ENCODE measurements at regions not wholly inside any gene's neighbourhood (a gene's known extent, or its start where the extent isn't known, plus 50 kb on each side); places are given as distances from the start of the nearest gene placed in this dataset.

DNA sequence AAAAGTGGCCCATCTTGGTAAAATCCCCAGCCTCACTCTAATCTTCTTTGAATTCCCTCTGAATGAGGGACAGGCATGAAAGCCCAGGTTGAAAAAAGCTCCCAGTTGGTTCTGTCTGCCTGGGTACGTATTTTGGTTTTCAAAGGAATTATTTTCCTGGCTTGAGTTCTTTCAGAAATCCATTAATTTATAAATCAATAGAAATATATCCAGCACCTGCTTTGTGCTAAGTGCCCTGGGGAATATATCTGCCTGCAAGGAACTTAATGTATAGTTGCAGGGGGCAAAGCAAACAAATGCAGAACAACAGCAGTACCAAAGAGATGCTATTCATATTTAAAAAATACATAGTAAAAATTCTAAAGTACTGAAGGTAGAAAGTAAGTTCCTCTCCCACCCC is 362.7 kb downstream of the REEP3 start:
- H3K4me1 ChIP-seq (ENCODE audit: insufficient read depth): no peaks in the 10 kb centered on the region
- DNase-seq (ENCODE audit: low spot score): no peak
- H2AFZ ChIP-seq: no peak overlapping the region
- H3K27ac ChIP-seq: no peak overlapping the region
- no peaks in the 10 kb centered on the region for H3K9me2 ChIP-seq (replicated peaks; ENCODE audit: insufficient read depth)
- TF ChIP-seq EZH2phosphoT487 (IDR thresholded peaks at IDR 0.05; ENCODE audit: low read depth, severe bottlenecking, unreplicated experiment): no peak
- TF ChIP-seq, protein P1, sequence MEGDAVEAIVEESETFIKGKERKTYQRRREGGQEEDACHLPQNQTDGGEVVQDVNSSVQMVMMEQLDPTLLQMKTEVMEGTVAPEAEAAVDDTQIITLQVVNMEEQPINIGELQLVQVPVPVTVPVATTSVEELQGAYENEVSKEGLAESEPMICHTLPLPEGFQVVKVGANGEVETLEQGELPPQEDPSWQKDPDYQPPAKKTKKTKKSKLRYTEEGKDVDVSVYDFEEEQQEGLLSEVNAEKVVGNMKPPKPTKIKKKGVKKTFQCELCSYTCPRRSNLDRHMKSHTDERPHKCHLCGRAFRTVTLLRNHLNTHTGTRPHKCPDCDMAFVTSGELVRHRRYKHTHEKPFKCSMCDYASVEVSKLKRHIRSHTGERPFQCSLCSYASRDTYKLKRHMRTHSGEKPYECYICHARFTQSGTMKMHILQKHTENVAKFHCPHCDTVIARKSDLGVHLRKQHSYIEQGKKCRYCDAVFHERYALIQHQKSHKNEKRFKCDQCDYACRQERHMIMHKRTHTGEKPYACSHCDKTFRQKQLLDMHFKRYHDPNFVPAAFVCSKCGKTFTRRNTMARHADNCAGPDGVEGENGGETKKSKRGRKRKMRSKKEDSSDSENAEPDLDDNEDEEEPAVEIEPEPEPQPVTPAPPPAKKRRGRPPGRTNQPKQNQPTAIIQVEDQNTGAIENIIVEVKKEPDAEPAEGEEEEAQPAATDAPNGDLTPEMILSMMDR (IDR thresholded peaks at IDR 0.05; ENCODE audit: poor library complexity): no peak
- H3K27me3 ChIP-seq: no peaks in the 10 kb centered on the region
- 88% methylated on average over 1 of the region's 1 CpG for WGBS (ENCODE audit: low lambda C conversion rate, missing lambda C conversion rate)
- H3K4me3 ChIP-seq: no peak overlapping the region
- H3K79me2 ChIP-seq: no peaks in the 10 kb centered on the region
- H3K4me2 ChIP-seq: no peak overlapping the region
- H4K20me1 ChIP-seq (ENCODE audit: insufficient read depth, poor library complexity, severe bottlenecking): no peaks in the 10 kb centered on the region
- no peaks in the 10 kb centered on the region for H3K9me3 ChIP-seq (ENCODE audit: low read depth)
- no peaks in the 10 kb centered on the region for H3K36me3 ChIP-seq (replicated peaks; ENCODE audit: insufficient read depth, low read depth)

DNA sequence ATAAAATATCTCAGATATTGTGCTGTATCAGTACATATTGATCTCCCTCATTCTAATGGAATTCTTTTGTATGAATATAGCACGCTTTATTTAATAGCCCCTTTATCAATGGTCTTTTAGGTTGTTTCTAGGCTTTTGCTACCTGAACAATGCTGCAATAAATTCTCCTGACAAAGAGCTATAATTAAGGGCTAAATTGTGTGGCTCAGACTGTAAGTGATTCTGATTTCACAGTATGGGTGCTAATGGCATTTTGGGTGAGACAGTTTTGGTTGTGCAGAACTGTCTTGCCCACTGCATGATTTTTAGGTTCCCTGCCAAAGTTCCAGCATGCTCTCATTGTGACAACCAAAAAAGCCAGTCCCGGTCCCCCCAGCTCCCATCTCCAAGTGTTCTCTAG is 363.2 kb downstream of the REEP3 start:
- no peak overlapping the region for H3K27ac ChIP-seq
- no peak overlapping the region for H3K4me2 ChIP-seq
- 79% methylated on average over 2 of the region's 2 CpGs for WGBS (ENCODE audit: low lambda C conversion rate, missing lambda C conversion rate)
- no peaks in the 10 kb centered on the region for H3K36me3 ChIP-seq (replicated peaks; ENCODE audit: insufficient read depth, low read depth)
- TF ChIP-seq EZH2 (IDR thresholded peaks at IDR 0.05; ENCODE audit: borderline replicate concordance): no peak
- TF ChIP-seq, protein P1 (IDR thresholded peaks at IDR 0.05; ENCODE audit: poor library complexity): no peak
- H3K27me3 ChIP-seq: no peaks in the 10 kb centered on the region
- H3K4me3 ChIP-seq: no peak overlapping the region
- H4K20me1 ChIP-seq (ENCODE audit: insufficient read depth, poor library complexity, severe bottlenecking): no peaks in the 10 kb centered on the region
- H3K4me1 ChIP-seq (ENCODE audit: insufficient read depth): no peaks in the 10 kb centered on the region
- H3K9me2 ChIP-seq (replicated peaks; ENCODE audit: insufficient read depth): no peaks in the 10 kb centered on the region
- no peaks in the 10 kb centered on the region for H3K79me2 ChIP-seq
- no peak for DNase-seq (ENCODE audit: low spot score)
- H2AFZ ChIP-seq: no peak overlapping the region
- H3K9me3 ChIP-seq (ENCODE audit: low read depth): no peaks in the 10 kb centered on the region

DNA sequence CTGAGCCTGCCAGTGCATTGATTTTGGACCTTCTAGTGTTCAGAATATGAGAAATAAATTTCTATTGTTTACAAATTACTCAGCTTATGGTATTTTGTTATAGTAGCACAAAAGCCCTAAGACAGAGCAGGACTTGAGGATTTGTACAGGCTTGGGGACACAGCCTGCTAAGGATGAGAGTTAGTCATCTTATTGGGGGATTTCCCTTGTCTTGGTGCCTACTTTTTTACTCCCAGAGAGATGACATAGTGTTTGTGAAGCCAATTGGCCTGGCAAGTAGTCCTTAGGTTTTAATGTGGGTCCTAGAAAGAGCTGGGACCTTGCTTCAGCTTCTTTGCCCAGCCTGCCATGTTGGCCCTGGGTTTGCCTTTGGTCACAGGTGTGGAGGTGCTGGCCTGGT is 364.0 kb downstream of the REEP3 start:
- Histone ChIP-seq H3K36me3 (replicated peaks; ENCODE audit: insufficient read depth, low read depth) (no peaks in the 10 kb centered on the region), H3K27me3 (no peaks in the 10 kb centered on the region), H4K20me1 (ENCODE audit: insufficient read depth, poor library complexity, severe bottlenecking) (no peaks in the 10 kb centered on the region), H3K4me1 (ENCODE audit: insufficient read depth) (no peaks in the 10 kb centered on the region), H2AFZ (no peak overlapping the region), H3K9me3 (ENCODE audit: low read depth) (no peaks in the 10 kb centered on the region), H3K4me3 (no peak overlapping the region), H3K9me2 (replicated peaks; ENCODE audit: insufficient read depth) (no peaks in the 10 kb centered on the region), H3K27ac (no peak overlapping the region), H3K4me2 (no peak overlapping the region), H3K79me2 (no peaks in the 10 kb centered on the region)
- no peak for DNase-seq (ENCODE audit: low spot score)
- TF ChIP-seq, protein P1 (IDR thresholded peaks at IDR 0.05; ENCODE audit: poor library complexity): no peak
- TF ChIP-seq EZH2 (IDR thresholded peaks at IDR 0.05; ENCODE audit: borderline replicate concordance): no peak
- TF ChIP-seq EZH2phosphoT487 (IDR thresholded peaks at IDR 0.05; ENCODE audit: low read depth, severe bottlenecking, unreplicated experiment): no peak

DNA sequence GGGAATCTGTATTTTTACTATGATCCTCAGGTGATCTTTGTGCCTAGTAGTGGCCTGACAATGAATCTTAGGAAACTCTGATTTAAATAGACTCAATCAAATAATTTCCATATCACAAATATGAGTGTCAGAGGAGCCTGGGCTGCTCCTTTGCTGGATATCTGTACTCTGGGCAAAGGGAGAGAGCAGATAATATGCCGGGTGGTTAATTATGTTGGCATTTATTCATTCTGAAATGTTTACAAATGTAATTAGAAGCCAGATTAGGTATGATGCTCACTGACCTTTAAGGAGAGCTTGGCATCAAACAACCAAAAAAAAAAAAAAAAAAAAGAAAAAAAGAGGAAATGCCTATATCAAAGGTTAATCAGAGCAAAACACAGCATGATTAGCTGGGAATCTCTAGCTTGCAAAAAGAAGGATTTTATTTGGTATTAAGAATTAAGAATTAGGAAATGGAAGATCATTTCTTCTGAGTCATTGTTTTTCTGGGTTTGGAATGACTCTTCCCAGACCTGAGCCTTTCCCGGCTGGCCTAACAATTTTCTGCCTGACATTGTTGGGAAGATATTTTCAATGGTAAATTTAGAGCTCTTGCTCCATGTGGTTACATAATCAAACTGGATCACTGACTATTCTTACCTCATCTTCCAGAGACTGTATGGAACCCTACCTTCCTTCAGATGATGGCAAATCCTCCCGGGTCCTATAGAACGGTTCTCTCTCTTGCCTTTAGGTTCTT is 365.3 kb downstream of the REEP3 start:
- Histone ChIP-seq H3K36me3 (replicated peaks; ENCODE audit: insufficient read depth, low read depth) (no peaks in the 10 kb centered on the region), H2AFZ (no peak overlapping the region), H3K27me3 (no peaks in the 10 kb centered on the region), H3K79me2 (no peaks in the 10 kb centered on the region), H3K9me3 (ENCODE audit: low read depth) (no peaks in the 10 kb centered on the region), H3K9me2 (replicated peaks; ENCODE audit: insufficient read depth) (no peaks in the 10 kb centered on the region), H4K20me1 (ENCODE audit: insufficient read depth, poor library complexity, severe bottlenecking) (no peaks in the 10 kb centered on the region), H3K4me3 (no peak overlapping the region), H3K4me2 (no peak overlapping the region), H3K4me1 (ENCODE audit: insufficient read depth) (no peaks in the 10 kb centered on the region), H3K27ac (no peak overlapping the region)
- no peak for DNase-seq (ENCODE audit: low spot score)
- TF ChIP-seq, protein P1 (IDR thresholded peaks at IDR 0.05; ENCODE audit: poor library complexity): no peak
- TF ChIP-seq EZH2phosphoT487 (IDR thresholded peaks at IDR 0.05; ENCODE audit: low read depth, severe bottlenecking, unreplicated experiment) (no peak), EZH2 (IDR thresholded peaks at IDR 0.05; ENCODE audit: borderline replicate concordance) (no peak)
- WGBS (ENCODE audit: low lambda C conversion rate, missing lambda C conversion rate): 97% methylated on average over 4 of the region's 4 CpGs

Measured in hepatocyte (in vitro differentiated cells).